MG63 (cell line): ENCODE measurements at regions not wholly inside any gene's neighbourhood (a gene's known extent, or its start where the extent isn't known, plus 50 kb on each side); places are given as distances from the start of the nearest gene placed in this dataset.
"Not testable (repeated sequence)": the region's sequence is repeated elsewhere in the genome, so short reads cannot be mapped to it uniquely, and the experiment has no call there.

Experiments used
- DNase-seq: peaks from one replicate; pipeline ENCODE4 v3.0.0-alpha.2; 2020
- H3K27me3 ChIP-seq: fragments of 250-450 bp; sonication (Bioruptor Pico); 2 replicates; pipeline ENCODE4 v1.5.1; 2020; ENCODE audit warnings: mild to moderate bottlenecking, moderate library complexity
- H3K36me3 ChIP-seq: fragments of 250-450 bp; sonication (Bioruptor Pico); 2 replicates; pipeline ENCODE4 v1.5.1; 2020; ENCODE audit warnings: mild to moderate bottlenecking, moderate library complexity
- H3K4me3 ChIP-seq: fragments of 250-450 bp; sonication (Bioruptor Pico); 2 replicates; pipeline ENCODE4 v1.5.1; 2020; ENCODE audit warnings: mild to moderate bottlenecking, moderate library complexity
- H3K9me3 ChIP-seq: fragments of 250-450 bp; sonication (Bioruptor Pico); 2 replicates; pipeline ENCODE4 v1.5.1; 2020; ENCODE audit warnings: mild to moderate bottlenecking, moderate library complexity

- no peaks in the 10 kb centered on the region for H3K36me3 ChIP-seq
- H3K9me3 ChIP-seq: no peaks in the 10 kb centered on the region
- no peaks in the 10 kb centered on the region for H3K27me3 ChIP-seq
- no peak overlapping the region for H3K4me3 ChIP-seq
- DNase-seq: no peak
Observed at GRCh38 chr4:82261084-82261483, 112.7 kb downstream of the HNRNPD start.

- no peak for DNase-seq
- H3K9me3 ChIP-seq: no peaks in the 10 kb centered on the region
- no peaks in the 10 kb centered on the region for H3K27me3 ChIP-seq
- no peaks in the 10 kb centered on the region for H3K36me3 ChIP-seq
- H3K4me3 ChIP-seq: no peak overlapping the region
Observed at GRCh38 chr4:82260632-82261031, 113.2 kb downstream of the HNRNPD start.

GRCh38 chr4:82256718-82257117 is 117.1 kb downstream of the HNRNPD start:
- Histone ChIP-seq H3K27me3 (no peaks in the 10 kb centered on the region), H3K9me3 (no peaks in the 10 kb centered on the region), H3K4me3 (no peak overlapping the region), H3K36me3 (no peaks in the 10 kb centered on the region)
- no peak for DNase-seq

GRCh38 chr4:82255657-82256056 is 118.1 kb downstream of the HNRNPD start:
- Histone ChIP-seq H3K27me3 (no peaks in the 10 kb centered on the region), H3K9me3 (no peaks in the 10 kb centered on the region)

GRCh38 chr4:82248903-82249632 is 124.7 kb downstream of the HNRNPD start:
- no peak for DNase-seq

More at GRCh38 chr4:82255657-82256056, 118.1 kb downstream of the HNRNPD start:
- Histone ChIP-seq H3K36me3 (no peaks in the 10 kb centered on the region), H3K4me3 (no peak overlapping the region)
- no peak for DNase-seq

GRCh38 chr4:82247629-82248028 is 126.2 kb downstream of the HNRNPD start:
- DNase-seq: no peak
- Histone ChIP-seq H3K9me3 (no peaks in the 10 kb centered on the region), H3K36me3 (no peaks in the 10 kb centered on the region), H3K4me3 (no peak overlapping the region), H3K27me3 (no peaks in the 10 kb centered on the region)

More at GRCh38 chr4:82248903-82249632, 124.7 kb downstream of the HNRNPD start:
- H3K4me3 ChIP-seq: no peak overlapping the region
- no peaks in the 10 kb centered on the region for H3K27me3 ChIP-seq
- H3K9me3 ChIP-seq: no peaks in the 10 kb centered on the region
- no peaks in the 10 kb centered on the region for H3K36me3 ChIP-seq

GRCh38 chr4:82247171-82247570 is 126.6 kb downstream of the HNRNPD start:
- no peaks in the 10 kb centered on the region for H3K9me3 ChIP-seq
- no peak overlapping the region for H3K4me3 ChIP-seq
- no peaks in the 10 kb centered on the region for H3K27me3 ChIP-seq
- H3K36me3 ChIP-seq: no peaks in the 10 kb centered on the region
- DNase-seq: no peak

GRCh38 chr4:82241534-82241933 is 132.3 kb downstream of the HNRNPD start:
- Histone ChIP-seq H3K9me3 (no peaks in the 10 kb centered on the region), H3K4me3 (no peak overlapping the region), H3K36me3 (no peaks in the 10 kb centered on the region), H3K27me3 (no peaks in the 10 kb centered on the region)
- DNase-seq: no peak

GRCh38 chr4:82240410-82240809 is 133.4 kb downstream of the HNRNPD start:
- H3K9me3 ChIP-seq: no peaks in the 10 kb centered on the region
- no peaks in the 10 kb centered on the region for H3K27me3 ChIP-seq
- no peak for DNase-seq
- H3K4me3 ChIP-seq: no peak overlapping the region
- no peaks in the 10 kb centered on the region for H3K36me3 ChIP-seq

- not testable (repeated sequence) for H3K36me3 ChIP-seq, H3K9me3 ChIP-seq, H3K27me3 ChIP-seq, H3K4me3 ChIP-seq, DNase-seq
Observed at GRCh38 chr4:82237142-82237541, 136.6 kb downstream of the HNRNPD start.

GRCh38 chr4:82235346-82235745 is 138.4 kb downstream of the HNRNPD start:
- H3K36me3 ChIP-seq: no peaks in the 10 kb centered on the region
- H3K27me3 ChIP-seq: no peaks in the 10 kb centered on the region
- H3K4me3 ChIP-seq: no peak overlapping the region
- no peak for DNase-seq
- no peaks in the 10 kb centered on the region for H3K9me3 ChIP-seq

- no peaks in the 10 kb centered on the region for H3K9me3 ChIP-seq
- no peaks in the 10 kb centered on the region for H3K36me3 ChIP-seq
- no peak overlapping the region for H3K4me3 ChIP-seq
- no peak for DNase-seq
- H3K27me3 ChIP-seq: no peaks in the 10 kb centered on the region
Observed at GRCh38 chr4:82232891-82233290, 140.9 kb downstream of the HNRNPD start.

GRCh38 chr4:82231806-82232205 is 142.0 kb downstream of the HNRNPD start:
- no peaks in the 10 kb centered on the region for H3K27me3 ChIP-seq
- no peaks in the 10 kb centered on the region for H3K36me3 ChIP-seq
- no peak overlapping the region for H3K4me3 ChIP-seq
- no peaks in the 10 kb centered on the region for H3K9me3 ChIP-seq
- DNase-seq: no peak

GRCh38 chr4:82230306-82230705 is 143.5 kb downstream of the HNRNPD start:
- DNase-seq: no peak
- Histone ChIP-seq H3K9me3 (no peaks in the 10 kb centered on the region), H3K36me3 (no peaks in the 10 kb centered on the region), H3K27me3 (no peaks in the 10 kb centered on the region), H3K4me3 (no peak overlapping the region)

- H3K4me3 ChIP-seq: no peak overlapping the region
- H3K36me3 ChIP-seq: no peaks in the 10 kb centered on the region
- no peak for DNase-seq
- no peaks in the 10 kb centered on the region for H3K9me3 ChIP-seq
- H3K27me3 ChIP-seq: no peaks in the 10 kb centered on the region
Observed at GRCh38 chr4:82225030-82225429, 148.8 kb downstream of the HNRNPD start.

- Histone ChIP-seq H3K27me3 (no peaks in the 10 kb centered on the region), H3K36me3 (no peaks in the 10 kb centered on the region), H3K4me3 (no peak overlapping the region), H3K9me3 (no peaks in the 10 kb centered on the region)
- DNase-seq: no peak
Observed at GRCh38 chr4:82223715-82224114, 150.1 kb downstream of the HNRNPD start.

- Histone ChIP-seq H3K4me3 (no peak overlapping the region), H3K36me3 (no peaks in the 10 kb centered on the region), H3K9me3 (no peaks in the 10 kb centered on the region), H3K27me3 (no peaks in the 10 kb centered on the region)
- DNase-seq: no peak
Observed at GRCh38 chr4:82219346-82219745, 154.4 kb downstream of the HNRNPD start.

- Histone ChIP-seq H3K36me3 (no peaks in the 10 kb centered on the region), H3K9me3 (no peaks in the 10 kb centered on the region), H3K4me3 (no peak overlapping the region), H3K27me3 (no peaks in the 10 kb centered on the region)
- no peak for DNase-seq
Observed at GRCh38 chr4:82217986-82218715, 155.6 kb downstream of the HNRNPD start.
